GM23338 (cell line): ENCODE measurements at regions not wholly inside any gene's neighbourhood (a gene's known extent, or its start where the extent isn't known, plus 50 kb on each side); places are given as distances from the start of the nearest gene placed in this dataset.

ENCODE experiments used
- ATAC-seq: fragments of 200-7000 bp; cut with Tn5 transposase; 3 replicates; pipeline ENCODE4 v1.9.1; 2020
- DNase-seq: peaks from one replicate; pipeline ENCODE4 v3.0.0-alpha.2; 2015; ENCODE audit warnings: low spot score
- H2AFZ ChIP-seq: fragments of 200-600 bp; sonication (generic); 2 replicates; pipeline ENCODE4 v1.8.0; 2016; ENCODE audit warnings: antibody characterized with exemption, mild to moderate bottlenecking, moderate library complexity
- H3F3A ChIP-seq: fragments of 200-600 bp; sonication (generic); replicated peaks from 2 replicates; pipeline ENCODE4 v1.8.0; 2017; ENCODE audit warnings: antibody characterized with exemption, mixed run types, low read depth
- H3K27ac ChIP-seq: fragments of 200-600 bp; sonication (generic); 2 replicates; pipeline ENCODE4 v1.6.1; 2016; ENCODE audit warnings: low read depth
- H3K27me3 ChIP-seq: fragments of 200-600 bp; sonication (generic); 2 replicates; pipeline ENCODE4 v1.8.0; 2016; ENCODE audit warnings: mild to moderate bottlenecking, mixed run types, moderate library complexity; ENCODE audit not compliant: insufficient read depth
- H3K36me3 ChIP-seq: fragments of 200-600 bp; sonication (generic); 2 replicates; pipeline ENCODE4 v1.8.0; 2016; ENCODE audit warnings: mild to moderate bottlenecking; ENCODE audit not compliant: insufficient read depth
- H3K4me1 ChIP-seq: fragments of 200-600 bp; sonication (generic); 2 replicates; pipeline ENCODE4 v1.8.0; 2016; ENCODE audit warnings: mild to moderate bottlenecking, moderate library complexity; ENCODE audit not compliant: insufficient read depth
- H3K4me2 ChIP-seq: fragments of 200-600 bp; sonication (generic); 2 replicates; pipeline ENCODE4 v1.7.1; 2017; ENCODE audit warnings: mixed run types
- H3K4me3 ChIP-seq: fragments of 200-600 bp; sonication (generic); 2 replicates; pipeline ENCODE4 v1.6.1; 2016; ENCODE audit warnings: mixed run types
- H3K79me2 ChIP-seq: fragments of 200-600 bp; sonication (generic); replicated peaks from 2 replicates; pipeline ENCODE4 v1.8.0; 2017; ENCODE audit warnings: mild to moderate bottlenecking; ENCODE audit not compliant: insufficient read depth
- H3K9me2 ChIP-seq: fragments of 200-600 bp; sonication (generic); 2 replicates; pipeline ENCODE4 v1.8.0; 2017; ENCODE audit not compliant: insufficient read depth
- H4K20me1 ChIP-seq: fragments of 200-600 bp; sonication (generic); replicated peaks from 2 replicates; pipeline ENCODE4 v1.8.0; 2017; ENCODE audit warnings: mild to moderate bottlenecking; ENCODE audit not compliant: insufficient read depth
- H3K27ac Mint-ChIP-seq: 2 replicates; pipeline ENCODE4 v1.8.0; 2020; ENCODE audit warnings: inconsistent platforms, mild to moderate bottlenecking, moderate library complexity, mixed read lengths
- H3K27me3 Mint-ChIP-seq: 3 replicates; pipeline ENCODE4 v1.8.0; 2022; ENCODE audit warnings: low read depth, mild to moderate bottlenecking, moderate library complexity, mixed read lengths, inconsistent platforms; ENCODE audit not compliant: insufficient read depth, poor library complexity
- H3K36me3 Mint-ChIP-seq: 3 replicates; pipeline ENCODE4 v1.8.0; 2021; ENCODE audit warnings: low read depth, mild to moderate bottlenecking, inconsistent platforms, moderate library complexity, mixed read lengths
- H3K4me1 Mint-ChIP-seq: 3 replicates; pipeline ENCODE4 v1.8.0; 2020; ENCODE audit warnings: mild to moderate bottlenecking, inconsistent platforms, mixed read lengths
- H3K4me3 Mint-ChIP-seq: 3 replicates; pipeline ENCODE4 v1.8.0; 2021; ENCODE audit warnings: moderate library complexity, mild to moderate bottlenecking, inconsistent platforms, mixed read lengths
- H3K9me3 Mint-ChIP-seq: 3 replicates; pipeline ENCODE4 v1.8.0; 2020; ENCODE audit warnings: moderate library complexity, mild to moderate bottlenecking, inconsistent platforms, mixed read lengths
- CREB1 ChIP-seq: fragments of 250-450 bp; sonication (Bioruptor Pico); IDR thresholded peaks from 2 replicates; pipeline ENCODE4 v1.5.0; 2020; ENCODE audit warnings: low read depth, mild to moderate bottlenecking, moderate library complexity
- EZH2 ChIP-seq: fragments of 200-600 bp; sonication (generic); IDR thresholded peaks from one replicate; pipeline ENCODE4 v1.8.0; 2017; ENCODE audit warnings: antibody characterized with exemption, mild to moderate bottlenecking, low read depth; ENCODE audit not compliant: unreplicated experiment
- EZH2phosphoT487 ChIP-seq: fragments of 200-600 bp; sonication (generic); IDR thresholded peaks from one replicate; pipeline ENCODE4 v1.8.1; 2018; ENCODE audit warnings: antibody characterized with exemption; ENCODE audit not compliant: unreplicated experiment
- JUNB ChIP-seq: IDR thresholded peaks from one replicate; pipeline ENCODE4 v1.6.1; 2016; ENCODE audit warnings: antibody characterized with exemption; ENCODE audit not compliant: unreplicated experiment
- POLR2AphosphoS5 ChIP-seq: IDR thresholded peaks from 2 replicates; pipeline ENCODE4 v1.6.1; 2016; ENCODE audit warnings: antibody characterized with exemption, low read depth
- STAT1 ChIP-seq: IDR thresholded peaks from one replicate; pipeline ENCODE4 v1.6.1; 2016; ENCODE audit warnings: antibody characterized with exemption; ENCODE audit not compliant: unreplicated experiment
- ZNF114 ChIP-seq: fragments of 250-450 bp; sonication (Bioruptor Pico); IDR thresholded peaks from 2 replicates; pipeline ENCODE4 v1.5.0; 2020; ENCODE audit warnings: mild to moderate bottlenecking, moderate library complexity
- TF ChIP-seq, protein P1 (sequence below): IDR thresholded peaks from 2 replicates; pipeline ENCODE4 v1.6.1; 2016; ENCODE audit warnings: antibody characterized with exemption
- TF ChIP-seq, protein P2 (sequence below), 2 experiments: fragments of 200-600 bp in 1 of 2; sonication (generic) in 1 of 2; conservative IDR thresholded peaks; 2 replicates each; pipeline versions ENCODE4 v1.5.1 to v1.6.1; 2016 to 2017; ENCODE audit warnings: antibody characterized with exemption in 2 of 2, low read depth in 2 of 2, mild to moderate bottlenecking in 2 of 2, moderate library complexity in 1 of 2
- TF ChIP-seq, protein P3 (sequence below): IDR thresholded peaks from one replicate; pipeline ENCODE4 v1.6.1; 2018; ENCODE audit warnings: antibody characterized with exemption; ENCODE audit not compliant: unreplicated experiment

DNA sequence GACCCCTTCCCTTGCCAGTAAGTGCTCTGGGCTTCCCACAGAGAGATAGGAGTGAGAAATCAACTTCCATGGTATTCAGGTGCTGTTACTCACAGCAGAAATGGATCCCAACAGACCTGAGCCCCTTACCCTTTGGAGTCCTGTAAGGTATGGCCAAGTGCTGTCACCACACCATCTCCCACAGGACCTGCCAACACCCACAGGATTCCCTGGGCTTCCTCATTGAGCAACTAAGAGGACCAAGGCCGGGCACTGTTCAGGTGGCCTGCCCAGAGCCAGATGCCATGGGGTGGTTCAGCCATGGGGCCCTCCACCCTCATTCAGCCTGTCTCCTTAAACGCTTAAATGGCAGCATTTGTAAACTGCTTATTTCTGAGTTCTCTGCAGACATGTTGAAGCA is 166.2 kb downstream of the TRIM43 start (continued):
- TF ChIP-seq, protein P1, sequence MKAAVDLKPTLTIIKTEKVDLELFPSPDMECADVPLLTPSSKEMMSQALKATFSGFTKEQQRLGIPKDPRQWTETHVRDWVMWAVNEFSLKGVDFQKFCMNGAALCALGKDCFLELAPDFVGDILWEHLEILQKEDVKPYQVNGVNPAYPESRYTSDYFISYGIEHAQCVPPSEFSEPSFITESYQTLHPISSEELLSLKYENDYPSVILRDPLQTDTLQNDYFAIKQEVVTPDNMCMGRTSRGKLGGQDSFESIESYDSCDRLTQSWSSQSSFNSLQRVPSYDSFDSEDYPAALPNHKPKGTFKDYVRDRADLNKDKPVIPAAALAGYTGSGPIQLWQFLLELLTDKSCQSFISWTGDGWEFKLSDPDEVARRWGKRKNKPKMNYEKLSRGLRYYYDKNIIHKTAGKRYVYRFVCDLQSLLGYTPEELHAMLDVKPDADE, result no peak
- no peak for TF ChIP-seq STAT1
- TF ChIP-seq EZH2, result no peak

DNA sequence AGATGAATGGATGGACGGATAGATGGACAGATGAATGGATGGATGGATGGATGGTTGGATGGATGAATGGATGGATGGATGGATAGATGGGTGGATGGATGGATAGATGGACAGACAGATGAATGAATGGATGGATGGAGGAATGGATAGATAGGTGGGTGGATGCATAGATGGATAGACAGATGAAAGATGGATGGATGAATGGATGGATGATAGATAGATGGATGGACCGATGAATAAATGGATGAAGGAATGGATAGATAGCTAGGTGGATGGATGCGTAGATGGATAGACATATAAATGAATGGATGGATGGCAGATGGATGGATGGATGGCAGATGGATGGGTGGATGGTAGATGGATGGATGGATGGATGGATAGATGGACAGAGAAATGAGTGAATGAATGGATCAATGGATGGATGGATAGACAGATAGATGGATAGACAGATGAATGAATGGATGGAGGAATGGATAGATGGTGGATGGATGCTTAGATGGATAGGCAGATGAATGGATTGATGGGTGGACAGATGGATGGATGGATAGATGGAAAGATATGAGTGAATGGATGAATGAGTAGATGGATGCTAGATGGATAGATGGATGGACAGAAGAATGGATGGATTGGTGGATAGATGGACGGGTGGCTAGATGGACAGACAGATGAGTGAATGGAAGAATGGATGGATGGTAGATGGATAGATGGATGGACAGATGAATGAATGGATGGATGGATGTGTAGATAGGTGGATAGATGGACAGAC is 167.9 kb downstream of the TRIM43 start:
- Histone ChIP-seq H3K4me3 (no peak overlapping the region), H3F3A (no peaks in the 10 kb centered on the region), H3K4me1 (no peaks in the 10 kb centered on the region), H3K79me2 (no peaks in the 10 kb centered on the region), H3K4me2 (no peak overlapping the region), H4K20me1 (no peaks in the 10 kb centered on the region), H3K9me2 (peaks cover 9% of the 10 kb centered on the region; the same call in 1 of the 2 replicates), H3K27ac (no peak overlapping the region), H2AFZ (no peak overlapping the region), H3K36me3 (no peaks in the 10 kb centered on the region), H3K27me3 (no peaks in the 10 kb centered on the region)
- Mint-ChIP-seq H3K27ac (no peak overlapping the region), H3K9me3 (no peaks in the 10 kb centered on the region), H3K4me3 (no peak overlapping the region), H3K36me3 (no peaks in the 10 kb centered on the region), H3K4me1 (no peaks in the 10 kb centered on the region), H3K27me3 (peaks cover 5% of the 10 kb centered on the region)
- DNase-seq (no peak), ATAC-seq (no peak)
- TF ChIP-seq EZH2 (no peak), STAT1 (no peak), JUNB (no peak)
- TF ChIP-seq, protein P1, result no peak

DNA sequence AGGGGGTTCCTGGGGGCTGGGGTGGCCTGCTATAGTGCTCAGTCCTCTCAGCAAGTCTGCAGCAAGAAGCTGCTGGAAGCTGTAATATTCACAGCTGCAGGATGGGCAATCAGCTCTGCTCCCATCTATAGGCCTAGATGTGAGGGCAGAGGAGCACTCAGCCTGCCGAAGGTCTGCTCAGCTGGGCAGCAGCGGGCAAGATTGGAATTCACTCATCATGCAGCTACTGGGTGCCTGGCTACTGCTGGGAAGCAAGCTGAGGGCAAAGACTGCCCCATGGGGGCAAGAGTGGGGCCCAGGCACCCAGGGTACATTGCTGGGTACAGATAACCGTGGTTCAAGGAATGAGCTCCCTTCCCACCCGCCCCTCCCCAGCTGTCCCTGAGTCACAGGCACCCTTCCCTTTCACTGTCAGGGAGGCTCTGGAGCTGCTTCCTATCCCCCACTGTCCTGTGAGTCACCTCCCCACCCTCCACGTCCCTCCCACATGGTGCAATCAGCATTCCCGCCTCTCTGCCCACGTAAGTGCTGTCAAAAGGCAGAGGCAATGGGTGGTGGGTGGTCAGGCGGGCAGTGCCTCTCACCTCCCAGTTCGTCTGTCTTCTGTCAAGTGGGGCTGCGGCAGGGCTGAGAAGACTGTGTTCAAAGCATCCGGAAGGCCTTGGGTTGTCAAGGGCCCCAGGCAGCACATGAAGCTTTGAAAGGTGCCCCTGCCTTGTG is 169.2 kb downstream of the TRIM43 start:
- H3K36me3 Mint-ChIP-seq, result no peaks in the 10 kb centered on the region
- H3K4me2 ChIP-seq, result no peak overlapping the region
- H3K9me3 Mint-ChIP-seq, result no peaks in the 10 kb centered on the region
- H2AFZ ChIP-seq, result no peak overlapping the region
- H3K9me2 ChIP-seq, result peaks cover 9% of the 10 kb centered on the region; the same call in 1 of the 2 replicates
- no peaks in the 10 kb centered on the region for H3K36me3 ChIP-seq
- H3K27me3 ChIP-seq, result no peaks in the 10 kb centered on the region
- H3K4me1 Mint-ChIP-seq, result no peaks in the 10 kb centered on the region
- no peak overlapping the region for H3K27ac Mint-ChIP-seq
- H3K4me3 ChIP-seq, result no peak overlapping the region
- H3K27me3 Mint-ChIP-seq, result peaks cover 2% of the 10 kb centered on the region
- no peak overlapping the region for H3K27ac ChIP-seq
- no peaks in the 10 kb centered on the region for H3K79me2 ChIP-seq
- no peak overlapping the region for H3K4me3 Mint-ChIP-seq
- H3F3A ChIP-seq, result no peaks in the 10 kb centered on the region
- no peaks in the 10 kb centered on the region for H4K20me1 ChIP-seq
- ATAC-seq, result no peak
- no peaks in the 10 kb centered on the region for H3K4me1 ChIP-seq
- no peak for DNase-seq
- TF ChIP-seq, protein P2, sequence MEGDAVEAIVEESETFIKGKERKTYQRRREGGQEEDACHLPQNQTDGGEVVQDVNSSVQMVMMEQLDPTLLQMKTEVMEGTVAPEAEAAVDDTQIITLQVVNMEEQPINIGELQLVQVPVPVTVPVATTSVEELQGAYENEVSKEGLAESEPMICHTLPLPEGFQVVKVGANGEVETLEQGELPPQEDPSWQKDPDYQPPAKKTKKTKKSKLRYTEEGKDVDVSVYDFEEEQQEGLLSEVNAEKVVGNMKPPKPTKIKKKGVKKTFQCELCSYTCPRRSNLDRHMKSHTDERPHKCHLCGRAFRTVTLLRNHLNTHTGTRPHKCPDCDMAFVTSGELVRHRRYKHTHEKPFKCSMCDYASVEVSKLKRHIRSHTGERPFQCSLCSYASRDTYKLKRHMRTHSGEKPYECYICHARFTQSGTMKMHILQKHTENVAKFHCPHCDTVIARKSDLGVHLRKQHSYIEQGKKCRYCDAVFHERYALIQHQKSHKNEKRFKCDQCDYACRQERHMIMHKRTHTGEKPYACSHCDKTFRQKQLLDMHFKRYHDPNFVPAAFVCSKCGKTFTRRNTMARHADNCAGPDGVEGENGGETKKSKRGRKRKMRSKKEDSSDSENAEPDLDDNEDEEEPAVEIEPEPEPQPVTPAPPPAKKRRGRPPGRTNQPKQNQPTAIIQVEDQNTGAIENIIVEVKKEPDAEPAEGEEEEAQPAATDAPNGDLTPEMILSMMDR (conservative IDR thresholded peaks at IDR 0.05; ENCODE audit: low read depth in 2 of 2), result no peak
- TF ChIP-seq CREB1 (CRISPR knock-in tag) (no peak), ZNF114 (CRISPR knock-in tag) (no peak), STAT1 (no peak), EZH2phosphoT487 (no peak), JUNB (no peak), POLR2AphosphoS5 (no peak)
- TF ChIP-seq, protein P1, result no peak
- TF ChIP-seq, protein P3, sequence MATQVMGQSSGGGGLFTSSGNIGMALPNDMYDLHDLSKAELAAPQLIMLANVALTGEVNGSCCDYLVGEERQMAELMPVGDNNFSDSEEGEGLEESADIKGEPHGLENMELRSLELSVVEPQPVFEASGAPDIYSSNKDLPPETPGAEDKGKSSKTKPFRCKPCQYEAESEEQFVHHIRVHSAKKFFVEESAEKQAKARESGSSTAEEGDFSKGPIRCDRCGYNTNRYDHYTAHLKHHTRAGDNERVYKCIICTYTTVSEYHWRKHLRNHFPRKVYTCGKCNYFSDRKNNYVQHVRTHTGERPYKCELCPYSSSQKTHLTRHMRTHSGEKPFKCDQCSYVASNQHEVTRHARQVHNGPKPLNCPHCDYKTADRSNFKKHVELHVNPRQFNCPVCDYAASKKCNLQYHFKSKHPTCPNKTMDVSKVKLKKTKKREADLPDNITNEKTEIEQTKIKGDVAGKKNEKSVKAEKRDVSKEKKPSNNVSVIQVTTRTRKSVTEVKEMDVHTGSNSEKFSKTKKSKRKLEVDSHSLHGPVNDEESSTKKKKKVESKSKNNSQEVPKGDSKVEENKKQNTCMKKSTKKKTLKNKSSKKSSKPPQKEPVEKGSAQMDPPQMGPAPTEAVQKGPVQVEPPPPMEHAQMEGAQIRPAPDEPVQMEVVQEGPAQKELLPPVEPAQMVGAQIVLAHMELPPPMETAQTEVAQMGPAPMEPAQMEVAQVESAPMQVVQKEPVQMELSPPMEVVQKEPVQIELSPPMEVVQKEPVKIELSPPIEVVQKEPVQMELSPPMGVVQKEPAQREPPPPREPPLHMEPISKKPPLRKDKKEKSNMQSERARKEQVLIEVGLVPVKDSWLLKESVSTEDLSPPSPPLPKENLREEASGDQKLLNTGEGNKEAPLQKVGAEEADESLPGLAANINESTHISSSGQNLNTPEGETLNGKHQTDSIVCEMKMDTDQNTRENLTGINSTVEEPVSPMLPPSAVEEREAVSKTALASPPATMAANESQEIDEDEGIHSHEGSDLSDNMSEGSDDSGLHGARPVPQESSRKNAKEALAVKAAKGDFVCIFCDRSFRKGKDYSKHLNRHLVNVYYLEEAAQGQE, result no peak
